ENCODE measurements at regions not wholly inside any gene's neighbourhood (a gene's known extent, or its start where the extent isn't known, plus 50 kb on each side); places are given as distances from the start of the nearest gene placed in this dataset.

- Histone ChIP-seq H4K20me1 (ENCODE audit: insufficient read depth) (no peaks in the 10 kb centered on the region), H3K9me2 (ENCODE audit: insufficient read depth, low read length) (no peaks in the 10 kb centered on the region), H3K4me3 (ENCODE audit: low read length) (no peak overlapping the region), H2AFZ (ENCODE audit: low read depth, low read length) (no peak overlapping the region), H3F3A (ENCODE audit: insufficient read depth, low read length, poor library complexity, severe bottlenecking) (no peaks in the 10 kb centered on the region), H3K9ac (ENCODE audit: low read length) (no peak overlapping the region), H3K36me3 (ENCODE audit: insufficient read depth, low read length) (no peaks in the 10 kb centered on the region), H3K4me2 (ENCODE audit: low read length) (no peak overlapping the region), H3K27me3 (ENCODE audit: insufficient read depth, low read depth, low read length) (no peaks in the 10 kb centered on the region), H3K27ac (ENCODE audit: low read length) (no peak overlapping the region), H3K9me3 (ENCODE audit: low read length) (no peaks in the 10 kb centered on the region), H3K79me2 (replicated peaks; ENCODE audit: insufficient read depth, low read length) (no peaks in the 10 kb centered on the region)
- TF ChIP-seq EP300 (conservative IDR thresholded peaks at IDR 0.05; ENCODE audit: poor library complexity, severe bottlenecking) (no peak), POLR2AphosphoS5 (IDR thresholded peaks at IDR 0.05) (no peak), REST (IDR thresholded peaks at IDR 0.05; ENCODE audit: borderline replicate concordance) (no peak), SMC3 (conservative IDR thresholded peaks at IDR 0.05; ENCODE audit: poor library complexity) (no peak), TAF1 (IDR thresholded peaks at IDR 0.05; ENCODE audit: low read depth) (no peak), MXI1 (conservative IDR thresholded peaks at IDR 0.05; ENCODE audit: poor library complexity, severe bottlenecking) (no peak), RAD21 (conservative IDR thresholded peaks at IDR 0.05) (no peak), EZH2 (IDR thresholded peaks at IDR 0.05; ENCODE audit: borderline replicate concordance, insufficient read depth, low read length, poor library complexity, severe bottlenecking) (no peak)
- TF ChIP-seq, protein P1, sequence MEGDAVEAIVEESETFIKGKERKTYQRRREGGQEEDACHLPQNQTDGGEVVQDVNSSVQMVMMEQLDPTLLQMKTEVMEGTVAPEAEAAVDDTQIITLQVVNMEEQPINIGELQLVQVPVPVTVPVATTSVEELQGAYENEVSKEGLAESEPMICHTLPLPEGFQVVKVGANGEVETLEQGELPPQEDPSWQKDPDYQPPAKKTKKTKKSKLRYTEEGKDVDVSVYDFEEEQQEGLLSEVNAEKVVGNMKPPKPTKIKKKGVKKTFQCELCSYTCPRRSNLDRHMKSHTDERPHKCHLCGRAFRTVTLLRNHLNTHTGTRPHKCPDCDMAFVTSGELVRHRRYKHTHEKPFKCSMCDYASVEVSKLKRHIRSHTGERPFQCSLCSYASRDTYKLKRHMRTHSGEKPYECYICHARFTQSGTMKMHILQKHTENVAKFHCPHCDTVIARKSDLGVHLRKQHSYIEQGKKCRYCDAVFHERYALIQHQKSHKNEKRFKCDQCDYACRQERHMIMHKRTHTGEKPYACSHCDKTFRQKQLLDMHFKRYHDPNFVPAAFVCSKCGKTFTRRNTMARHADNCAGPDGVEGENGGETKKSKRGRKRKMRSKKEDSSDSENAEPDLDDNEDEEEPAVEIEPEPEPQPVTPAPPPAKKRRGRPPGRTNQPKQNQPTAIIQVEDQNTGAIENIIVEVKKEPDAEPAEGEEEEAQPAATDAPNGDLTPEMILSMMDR (IDR thresholded peaks at IDR 0.05; ENCODE audit: poor library complexity, severe bottlenecking) = no peak
Observed at GRCh38 chr6:153392156-153392555, 261.1 kb upstream of the RGS17 start.

DNA sequence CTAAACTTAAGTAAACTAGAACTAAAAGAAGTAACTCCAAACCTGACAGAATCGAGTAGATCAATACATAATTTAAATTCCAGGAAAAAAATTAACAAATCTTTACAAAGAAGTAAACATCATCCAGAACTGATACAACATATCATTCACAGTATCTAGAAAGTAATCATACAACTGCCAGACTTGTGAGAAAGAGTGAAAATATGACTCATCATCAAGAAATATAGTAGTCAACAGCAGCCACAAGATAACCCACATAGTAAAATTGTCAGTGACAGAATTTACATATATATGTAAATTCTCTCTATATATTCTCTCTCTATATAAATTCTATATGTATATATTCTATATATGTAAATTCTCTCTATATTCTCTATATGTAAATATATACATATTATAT lies 242.8 kb upstream of the RGS17 start:
- Histone ChIP-seq H3F3A (ENCODE audit: insufficient read depth, low read length, poor library complexity, severe bottlenecking) (no peaks in the 10 kb centered on the region), H3K27ac (ENCODE audit: low read length) (no peak overlapping the region), H3K36me3 (ENCODE audit: insufficient read depth, low read length) (no peaks in the 10 kb centered on the region), H3K79me2 (replicated peaks; ENCODE audit: insufficient read depth, low read length) (no peaks in the 10 kb centered on the region), H4K20me1 (ENCODE audit: insufficient read depth) (no peaks in the 10 kb centered on the region), H3K4me2 (ENCODE audit: low read length) (no peak overlapping the region), H3K27me3 (ENCODE audit: insufficient read depth, low read depth, low read length) (no peaks in the 10 kb centered on the region), H2AFZ (ENCODE audit: low read depth, low read length) (no peak overlapping the region), H3K9me2 (ENCODE audit: insufficient read depth, low read length) (no peaks in the 10 kb centered on the region), H3K4me3 (ENCODE audit: low read length) (no peak overlapping the region), H3K9ac (ENCODE audit: low read length) (no peak overlapping the region), H3K9me3 (ENCODE audit: low read length) (no peaks in the 10 kb centered on the region)
- TF ChIP-seq EZH2 (IDR thresholded peaks at IDR 0.05; ENCODE audit: borderline replicate concordance, insufficient read depth, low read length, poor library complexity, severe bottlenecking) (no peak), REST (IDR thresholded peaks at IDR 0.05; ENCODE audit: borderline replicate concordance) (no peak), RAD21 (conservative IDR thresholded peaks at IDR 0.05) (no peak), MXI1 (conservative IDR thresholded peaks at IDR 0.05; ENCODE audit: poor library complexity, severe bottlenecking) (no peak), EP300 (conservative IDR thresholded peaks at IDR 0.05; ENCODE audit: poor library complexity, severe bottlenecking) (no peak), POLR2AphosphoS5 (IDR thresholded peaks at IDR 0.05) (no peak), TAF1 (IDR thresholded peaks at IDR 0.05; ENCODE audit: low read depth) (no peak)
- TF ChIP-seq, protein P1 (IDR thresholded peaks at IDR 0.05; ENCODE audit: poor library complexity, severe bottlenecking) = no peak

Measured in neural cell (in vitro differentiated cells).